Heart left ventricle (tissue), 16 donors: ENCODE measurements at regions not wholly inside any gene's neighbourhood (a gene's known extent, or its start where the extent isn't known, plus 50 kb on each side); places are given as distances from the start of the nearest gene placed in this dataset.
A peak's percentile ranks its signal among the peaks of the same experiment; 100 is the strongest.

Source experiments
- ATAC-seq, 4 donors: fragments of 200-7000 bp; cut with Tn5 transposase; one replicate each; pipeline ENCODE4 v1.9.1; 2020 to 2022; ENCODE audit warnings: moderate library complexity in 4 of 4, mild to moderate bottlenecking in 3 of 4, moderate number of reproducible peaks in 1 of 4
- DNase-seq, 5 donors: peaks; one replicate each; pipeline ENCODE4 v3.0.0-alpha.2; 2020
- H3K27ac ChIP-seq, 12 donors: fragments of 200-600 bp; sonication (generic) in 4 of 12; one replicate each; pipeline versions ENCODE4 v1.5.0 to v1.8.0; 2016 to 2022; ENCODE audit warnings: mild to moderate bottlenecking in 2 of 12
- H3K27me3 ChIP-seq, 9 donors: fragments of 200-600 bp; sonication (generic) in 2 of 9; one replicate each; pipeline versions ENCODE4 v1.5.1 to v1.8.0; 2016 to 2022; ENCODE audit warnings: mild to moderate bottlenecking in 3 of 9
- H3K36me3 ChIP-seq, 9 donors: fragments of 200-600 bp; sonication (generic) in 2 of 9; one replicate each; pipeline versions ENCODE4 v1.5.0 to v1.8.0; 2018 to 2022; ENCODE audit warnings: mild to moderate bottlenecking in 2 of 9
- H3K4me1 ChIP-seq, 12 donors: fragments of 200-600 bp; sonication (generic) in 4 of 12; one replicate each; pipeline versions ENCODE4 v1.5.0 to v1.8.0; 2016 to 2022; ENCODE audit warnings: mild to moderate bottlenecking in 3 of 12
- H3K4me3 ChIP-seq, 12 donors: fragments of 200-600 bp; sonication (generic) in 4 of 12; one replicate each; pipeline versions ENCODE4 v1.5.0 to v1.8.0; 2017 to 2022; ENCODE audit warnings: mild to moderate bottlenecking in 9 of 12, moderate library complexity in 4 of 12
- H3K9me3 ChIP-seq, 12 donors: fragments of 200-600 bp; sonication (generic) in 4 of 12; one replicate each; pipeline versions ENCODE4 v1.5.0 to v1.8.0; 2016 to 2022; ENCODE audit warnings: mild to moderate bottlenecking in 1 of 12
- POLR2A ChIP-seq, 2 donors: fragments of 450-650 bp; IDR thresholded peaks; one replicate each; pipeline ENCODE4 v1.6.1; 2017; ENCODE audit warnings: antibody characterized with exemption in 2 of 2, mild to moderate bottlenecking in 2 of 2, moderate library complexity in 2 of 2
- WGBS, 4 donors: extraction: QIAGEN DNeasy Blood & Tissue Kit in 2 of 4; methylation state at CpG; one replicate each; pipeline versions ENCODE4 v1.1.5 to v1.1.7; 2013 to 2018; 5-methylcytosine and 5-hydroxymethylcytosine counted together
- intact Hi-C, 10 donors: fragments of 100-400 bp; cut with DNase I; formaldehyde crosslinking; loops; one replicate each; pipeline versions ENCODE4 v1.11.1 to v1.14.2; 2022
- TF ChIP-seq, protein P1 (sequence below), 12 donors: fragments of 200-600 bp; sonication (generic) in 4 of 12; IDR thresholded peaks; one replicate each; pipeline versions ENCODE4 v1.5.0 to v1.8.0; 2018 to 2022; ENCODE audit warnings: antibody characterized with exemption in 12 of 12, mild to moderate bottlenecking in 5 of 12
- donor health status: ischemic (EF 13 %, LVEDD 7.1; RV severe dilation, severe dysfunction).
- donor health status: healthy with polysubstance abuse.
- donor health status: DM: no; HTN: yes; CAD: no.
- donor health status: DM: no; HTN: no; CAD: no.
- donor health status: ischemic (EF 25% LVEDD 6.9; RV normal size, moderate dysfunction).
- donor health status: ischemic (EF 25% LVEDD 5.7; RV mildly dilated, moderate dysfunction).
- donor health status: healthy.
- donor health status: DM: yes; HTN: yes; CAD: no.
- donor health status: ischemic (EF 35%, LVEDD 5.7; RV mildly dilated, moderate dysfunction).
- donor health status: nonischemic (EF 11% LVEDD 7.7; RV severe dilation, severe dysfunction).
- donor health status: DM: yes; HTN: yes; CAD: no.
- donor health status: PGD.
- donor health status: ischemic (EF 29% LVEDD 5.4; RV normal size, mild dysfunction).
- donor health status: nonischemic (EF 23%, LVEDD 6.1; RV moderate dilation, normal function).

DNA sequence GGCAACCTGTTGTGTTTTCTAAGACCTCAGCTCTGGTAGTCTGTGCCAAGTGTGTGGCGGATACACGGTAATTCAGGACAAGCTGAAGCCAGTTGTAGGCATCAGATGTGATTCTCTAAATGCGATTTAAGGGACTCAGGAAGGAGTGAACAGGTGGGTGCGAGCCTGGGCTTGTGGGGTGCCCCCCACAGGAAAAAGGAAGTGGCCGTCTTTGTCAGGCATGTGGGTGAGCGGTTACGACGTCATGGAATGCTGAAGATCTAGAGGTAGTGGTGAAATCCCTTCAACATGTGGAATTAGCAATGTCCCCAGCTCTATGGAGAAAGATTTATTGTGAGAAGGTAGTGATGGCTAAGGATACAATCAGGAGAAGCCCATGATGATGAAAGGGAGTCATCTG lies 95.1 kb upstream of the EXOC2 start:
- Histone ChIP-seq H3K4me1 (no peaks in the 10 kb centered on the region), H3K9me3 (no peaks in the 10 kb centered on the region), H3K36me3 (no peaks in the 10 kb centered on the region), H3K27me3 (peaks cover 0 to 42% (median 4%) of the 10 kb centered on the region in 9 donors), H3K27ac (no peak overlapping the region), H3K4me3 (no peak overlapping the region)
- DNase-seq = no peak
- 58 to 77% (median 70%) methylated on average over 8 of the region's 8 CpGs for WGBS, 4 donors
- TF ChIP-seq POLR2A (IDR thresholded peaks at IDR 0.05) = no peak
- TF ChIP-seq, protein P1, sequence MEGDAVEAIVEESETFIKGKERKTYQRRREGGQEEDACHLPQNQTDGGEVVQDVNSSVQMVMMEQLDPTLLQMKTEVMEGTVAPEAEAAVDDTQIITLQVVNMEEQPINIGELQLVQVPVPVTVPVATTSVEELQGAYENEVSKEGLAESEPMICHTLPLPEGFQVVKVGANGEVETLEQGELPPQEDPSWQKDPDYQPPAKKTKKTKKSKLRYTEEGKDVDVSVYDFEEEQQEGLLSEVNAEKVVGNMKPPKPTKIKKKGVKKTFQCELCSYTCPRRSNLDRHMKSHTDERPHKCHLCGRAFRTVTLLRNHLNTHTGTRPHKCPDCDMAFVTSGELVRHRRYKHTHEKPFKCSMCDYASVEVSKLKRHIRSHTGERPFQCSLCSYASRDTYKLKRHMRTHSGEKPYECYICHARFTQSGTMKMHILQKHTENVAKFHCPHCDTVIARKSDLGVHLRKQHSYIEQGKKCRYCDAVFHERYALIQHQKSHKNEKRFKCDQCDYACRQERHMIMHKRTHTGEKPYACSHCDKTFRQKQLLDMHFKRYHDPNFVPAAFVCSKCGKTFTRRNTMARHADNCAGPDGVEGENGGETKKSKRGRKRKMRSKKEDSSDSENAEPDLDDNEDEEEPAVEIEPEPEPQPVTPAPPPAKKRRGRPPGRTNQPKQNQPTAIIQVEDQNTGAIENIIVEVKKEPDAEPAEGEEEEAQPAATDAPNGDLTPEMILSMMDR (IDR thresholded peaks at IDR 0.05) = no peak
- no peak for ATAC-seq
- intact Hi-C loops = loop anchor here in 8 of 10 donors (5.0 to 10.0 kb wide), 3 partner anchors 163 to 196 kb away; no protein-coding TSS in a partner anchor

DNA sequence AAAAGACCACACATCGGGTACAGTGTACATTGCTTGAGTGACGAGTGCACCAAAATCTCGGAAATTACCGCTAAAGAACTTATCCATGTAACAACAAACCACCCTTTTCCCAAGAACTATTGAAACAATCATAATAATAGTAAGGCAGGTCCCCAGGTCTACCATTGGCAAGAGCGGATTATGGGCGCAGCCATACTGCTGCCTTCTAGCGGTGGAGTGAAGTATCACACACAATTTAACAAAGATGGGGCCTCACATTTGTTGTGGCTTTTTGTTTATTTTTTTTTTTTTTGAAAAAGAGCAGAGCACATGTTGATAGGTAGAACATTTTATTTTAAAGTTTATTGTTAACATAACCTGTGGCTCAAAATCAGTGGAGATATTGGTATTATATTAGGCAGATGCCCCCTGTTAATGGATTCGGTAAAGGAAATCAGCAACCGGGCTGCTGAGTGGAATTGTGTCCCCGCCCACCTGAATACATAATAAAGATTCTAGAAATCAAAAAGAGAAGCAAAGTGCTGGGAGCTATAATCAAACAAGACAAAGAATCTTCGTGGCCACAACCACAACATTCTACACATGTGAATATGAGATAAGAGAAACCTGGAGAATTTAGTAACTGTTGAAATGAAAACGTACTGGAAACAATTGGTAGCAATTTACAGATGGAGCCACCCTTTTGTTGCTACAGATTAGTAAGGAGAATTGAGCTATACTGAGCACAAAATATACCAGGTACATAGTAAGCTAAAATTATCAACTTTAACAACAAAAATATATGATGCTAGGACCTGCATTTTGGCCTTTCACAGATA lies 94.2 kb upstream of the EXOC2 start:
- Histone ChIP-seq H3K36me3 (no peaks in the 10 kb centered on the region), H3K27ac (no peak overlapping the region), H3K27me3 (peaks cover 0 to 43% (median 4%) of the 10 kb centered on the region in 9 donors), H3K4me1 (no peaks in the 10 kb centered on the region), H3K4me3 (no peak overlapping the region), H3K9me3 (no peaks in the 10 kb centered on the region)
- TF ChIP-seq POLR2A (IDR thresholded peaks at IDR 0.05) = no peak
- TF ChIP-seq, protein P1 (IDR thresholded peaks at IDR 0.05) = peak; percentile 29 to 64 (median 56)
- intact Hi-C loops = loop anchor here in 9 of 10 donors (1.0 to 10.0 kb wide), 4 partner anchors 162 to 195 kb away; no protein-coding TSS in a partner anchor
- DNase-seq = no peak
- no peak for ATAC-seq
- 74 to 80% (median 78%) methylated on average over 12 of the region's 12 CpGs for WGBS, 4 donors

DNA sequence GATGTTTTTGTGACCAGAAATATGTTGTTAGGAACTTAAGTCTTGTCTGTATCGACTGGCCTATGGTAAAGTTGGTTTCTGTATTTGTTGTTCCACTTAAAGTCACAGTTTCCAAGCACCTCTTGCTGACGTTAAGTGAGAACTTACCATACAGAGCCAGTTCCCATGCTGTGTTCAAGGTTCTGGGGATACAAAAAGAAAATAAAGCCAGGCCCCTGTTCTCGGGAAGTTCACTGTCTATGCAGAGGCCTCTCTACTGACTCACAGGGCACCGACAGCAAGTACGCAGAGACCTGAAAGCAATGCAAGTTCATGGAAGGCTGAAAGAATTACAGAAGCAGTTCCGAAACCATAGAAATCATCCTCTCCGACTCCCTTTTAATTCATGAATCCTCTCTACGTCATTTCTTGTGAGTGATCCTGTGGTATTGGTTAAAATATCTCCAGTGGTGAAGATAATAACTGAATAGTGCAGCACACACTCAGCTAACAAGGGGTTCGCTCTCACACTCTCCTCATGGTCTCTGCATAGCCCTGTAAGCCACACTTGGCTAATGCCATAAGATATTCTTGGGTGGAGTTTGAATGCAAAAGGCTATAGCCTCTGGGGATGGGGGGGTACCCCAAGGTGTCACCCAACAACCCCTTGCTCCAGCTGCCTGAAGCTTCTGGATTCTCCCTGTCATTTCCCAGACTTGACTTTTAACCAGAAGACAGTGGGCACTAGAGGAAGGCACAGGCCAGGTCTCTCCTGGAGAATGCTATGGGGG lies 91.2 kb upstream of the EXOC2 start:
- intact Hi-C loops = loop anchor here in 2 of 10 donors (10.0 kb wide), 2 partner anchors 159 to 189 kb away; no protein-coding TSS in a partner anchor
- Histone ChIP-seq H3K4me1 (no peaks in the 10 kb centered on the region), H3K9me3 (no peaks in the 10 kb centered on the region), H3K36me3 (no peaks in the 10 kb centered on the region), H3K4me3 (no peak overlapping the region), H3K27ac (no peak overlapping the region), H3K27me3 (peaks cover 0 to 16% (median 4%) of the 10 kb centered on the region in 9 donors)
- WGBS, 4 donors = 86 to 93% (median 87%) methylated on average over 9 of the region's 9 CpGs
- ATAC-seq (no peak), DNase-seq (no peak)
- TF ChIP-seq, protein P1 (IDR thresholded peaks at IDR 0.05) = no peak
- no peak for TF ChIP-seq POLR2A (IDR thresholded peaks at IDR 0.05)

DNA sequence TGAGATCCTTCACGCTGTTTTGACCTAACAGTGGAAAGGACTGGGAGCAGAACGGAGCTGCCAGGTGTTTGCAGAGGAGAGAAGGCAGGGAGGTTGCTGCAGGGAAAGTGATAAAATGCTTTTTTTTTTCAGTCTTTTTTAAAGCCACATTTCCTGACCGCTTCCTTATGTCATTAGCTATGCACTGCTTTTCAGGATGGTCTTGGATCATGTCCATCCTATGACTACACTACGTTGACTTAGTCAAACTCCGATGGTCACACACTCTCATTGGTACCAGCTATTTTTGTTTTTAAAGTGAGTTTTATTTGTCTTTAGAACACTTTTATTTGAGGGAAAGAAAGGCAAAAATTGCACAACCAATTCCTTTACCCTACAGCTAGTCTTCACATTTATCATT lies 89.2 kb upstream of the EXOC2 start:
- peaks cover 0 to 29% (median 3%) of the 10 kb centered on the region in 9 donors for H3K27me3 ChIP-seq
- ATAC-seq (no peak), DNase-seq (no peak)
- H3K4me1 ChIP-seq = no peaks in the 10 kb centered on the region
- no peak overlapping the region for H3K27ac ChIP-seq
- no peak overlapping the region for H3K4me3 ChIP-seq
- H3K36me3 ChIP-seq = no peaks in the 10 kb centered on the region
- intact Hi-C loops = loop anchor here in 2 of 10 donors (10.0 kb wide), 2 partner anchors 157 to 187 kb away; no protein-coding TSS in a partner anchor
- TF ChIP-seq, protein P1 (IDR thresholded peaks at IDR 0.05) = no peak
- TF ChIP-seq POLR2A (IDR thresholded peaks at IDR 0.05) = no peak
- WGBS, 4 donors = 63 to 72% (median 66%) methylated on average over 5 of the region's 5 CpGs
- no peaks in the 10 kb centered on the region for H3K9me3 ChIP-seq
